ENCODE measurements at regions not wholly inside any gene's neighbourhood (a gene's known extent, or its start where the extent isn't known, plus 50 kb on each side); places are given as distances from the start of the nearest gene placed in this dataset.

GRCh38 chr16:77500934-77501664 is 66.3 kb upstream of the ADAMTS18 start:
- no peak for TF ChIP-seq EP300 (IDR thresholded peaks at IDR 0.05; ENCODE audit: low read depth)
- TF ChIP-seq CTCF (IDR thresholded peaks at IDR 0.05) = no peak
- TF ChIP-seq POLR2AphosphoS5 (IDR thresholded peaks at IDR 0.05) = no peak
- TF ChIP-seq POLR2A (IDR thresholded peaks at IDR 0.05) = no peak

All from transverse colon (tissue), 4 donors.